ENCODE measurements at regions not wholly inside any gene's neighbourhood (a gene's known extent, or its start where the extent isn't known, plus 50 kb on each side); places are given as distances from the start of the nearest gene placed in this dataset.

DNA sequence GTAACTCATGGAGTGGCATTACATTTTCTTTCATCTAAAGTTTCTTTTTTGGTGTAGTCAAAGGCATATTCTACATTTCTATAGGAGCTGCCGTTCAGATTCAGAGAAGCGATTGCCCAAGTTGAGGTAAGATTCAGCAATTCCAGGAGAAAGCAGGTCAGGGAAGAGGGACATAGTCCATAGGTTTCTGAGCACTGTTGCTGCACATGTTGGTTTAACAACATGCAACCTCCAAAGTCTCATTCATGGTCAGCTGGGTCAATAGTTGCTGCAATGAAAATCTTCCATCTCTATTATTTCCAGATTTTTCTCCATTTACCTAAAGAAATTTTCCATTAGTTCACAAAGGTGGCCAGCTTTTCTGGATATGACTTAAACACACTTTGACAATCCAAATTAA is 682.3 kb upstream of the MAN1A1 start:
- TF ChIP-seq, protein P1, sequence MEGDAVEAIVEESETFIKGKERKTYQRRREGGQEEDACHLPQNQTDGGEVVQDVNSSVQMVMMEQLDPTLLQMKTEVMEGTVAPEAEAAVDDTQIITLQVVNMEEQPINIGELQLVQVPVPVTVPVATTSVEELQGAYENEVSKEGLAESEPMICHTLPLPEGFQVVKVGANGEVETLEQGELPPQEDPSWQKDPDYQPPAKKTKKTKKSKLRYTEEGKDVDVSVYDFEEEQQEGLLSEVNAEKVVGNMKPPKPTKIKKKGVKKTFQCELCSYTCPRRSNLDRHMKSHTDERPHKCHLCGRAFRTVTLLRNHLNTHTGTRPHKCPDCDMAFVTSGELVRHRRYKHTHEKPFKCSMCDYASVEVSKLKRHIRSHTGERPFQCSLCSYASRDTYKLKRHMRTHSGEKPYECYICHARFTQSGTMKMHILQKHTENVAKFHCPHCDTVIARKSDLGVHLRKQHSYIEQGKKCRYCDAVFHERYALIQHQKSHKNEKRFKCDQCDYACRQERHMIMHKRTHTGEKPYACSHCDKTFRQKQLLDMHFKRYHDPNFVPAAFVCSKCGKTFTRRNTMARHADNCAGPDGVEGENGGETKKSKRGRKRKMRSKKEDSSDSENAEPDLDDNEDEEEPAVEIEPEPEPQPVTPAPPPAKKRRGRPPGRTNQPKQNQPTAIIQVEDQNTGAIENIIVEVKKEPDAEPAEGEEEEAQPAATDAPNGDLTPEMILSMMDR (optimal IDR thresholded peaks at IDR 0.05 in 1 of 3, IDR thresholded peaks at IDR 0.05 in 1 of 3, conservative IDR thresholded peaks at IDR 0.05 in 1 of 3; ENCODE audit: extremely low read depth in 1 of 3, insufficient read depth in 2 of 3, low read length in 3 of 3) = no peak
- TF ChIP-seq EZH2 (IDR thresholded peaks at IDR 0.05; ENCODE audit: low read length) = no peak

Data from keratinocyte (primary cell).